ENCODE measurements at regions not wholly inside any gene's neighbourhood (a gene's known extent, or its start where the extent isn't known, plus 50 kb on each side); places are given as distances from the start of the nearest gene placed in this dataset.

DNA sequence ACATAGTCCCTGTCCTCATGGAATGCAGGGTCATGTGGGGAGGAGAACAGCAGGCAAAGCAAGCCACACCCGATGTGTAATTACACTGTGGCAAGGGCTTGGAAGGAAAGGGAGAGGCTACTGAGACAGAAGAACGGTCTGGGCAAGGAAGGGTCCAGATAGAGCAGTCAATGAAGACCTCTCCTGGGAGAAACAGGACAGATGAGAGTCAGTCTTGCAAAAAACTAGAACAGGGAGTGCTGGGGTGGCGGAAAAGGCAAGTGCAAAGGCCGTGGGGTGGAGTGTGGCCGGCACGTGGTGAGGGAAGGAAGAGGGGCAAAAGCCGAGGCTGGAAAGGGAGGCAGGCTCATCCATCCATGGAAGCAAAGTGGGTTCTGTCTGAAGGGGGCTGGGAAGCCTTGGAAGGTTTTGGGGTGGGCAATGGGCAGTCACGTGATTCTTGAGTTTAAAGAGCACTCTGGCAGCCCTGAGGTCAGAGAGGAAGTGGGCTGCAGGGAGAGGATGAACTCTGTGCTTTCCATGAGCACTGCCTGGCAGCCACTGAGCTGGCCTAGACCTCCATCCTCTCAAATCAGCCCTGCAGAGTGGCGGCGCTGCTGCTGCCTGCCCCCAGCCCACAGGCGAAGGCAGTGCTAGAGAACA is 182.2 kb downstream of the INHBB start:
- TF ChIP-seq, protein P1, sequence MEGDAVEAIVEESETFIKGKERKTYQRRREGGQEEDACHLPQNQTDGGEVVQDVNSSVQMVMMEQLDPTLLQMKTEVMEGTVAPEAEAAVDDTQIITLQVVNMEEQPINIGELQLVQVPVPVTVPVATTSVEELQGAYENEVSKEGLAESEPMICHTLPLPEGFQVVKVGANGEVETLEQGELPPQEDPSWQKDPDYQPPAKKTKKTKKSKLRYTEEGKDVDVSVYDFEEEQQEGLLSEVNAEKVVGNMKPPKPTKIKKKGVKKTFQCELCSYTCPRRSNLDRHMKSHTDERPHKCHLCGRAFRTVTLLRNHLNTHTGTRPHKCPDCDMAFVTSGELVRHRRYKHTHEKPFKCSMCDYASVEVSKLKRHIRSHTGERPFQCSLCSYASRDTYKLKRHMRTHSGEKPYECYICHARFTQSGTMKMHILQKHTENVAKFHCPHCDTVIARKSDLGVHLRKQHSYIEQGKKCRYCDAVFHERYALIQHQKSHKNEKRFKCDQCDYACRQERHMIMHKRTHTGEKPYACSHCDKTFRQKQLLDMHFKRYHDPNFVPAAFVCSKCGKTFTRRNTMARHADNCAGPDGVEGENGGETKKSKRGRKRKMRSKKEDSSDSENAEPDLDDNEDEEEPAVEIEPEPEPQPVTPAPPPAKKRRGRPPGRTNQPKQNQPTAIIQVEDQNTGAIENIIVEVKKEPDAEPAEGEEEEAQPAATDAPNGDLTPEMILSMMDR (IDR thresholded peaks at IDR 0.05) = no peak
- TF ChIP-seq POLR2A (IDR thresholded peaks at IDR 0.05) = no peak
- no peak for TF ChIP-seq POLR2AphosphoS5 (IDR thresholded peaks at IDR 0.05; ENCODE audit: insufficient read depth in 1 of 2, low read depth in 1 of 2)

All from vagina (tissue), 2 donors.